NB4 (cell line): ENCODE measurements at regions not wholly inside any gene's neighbourhood (a gene's known extent, or its start where the extent isn't known, plus 50 kb on each side); places are given as distances from the start of the nearest gene placed in this dataset.

Experiments
- DNase-seq: peaks from one replicate; pipeline ENCODE4 v3.0.0; 2010; ENCODE audit warnings: low read depth
- H3K4me3 ChIP-seq: one replicate; pipeline ENCODE4 v1.5.1; 2011; ENCODE audit warnings: mild to moderate bottlenecking, low read depth, low read length, moderate library complexity
- MYC ChIP-seq: IDR thresholded peaks from 2 replicates; pipeline ENCODE4 v1.6.1; 2011; ENCODE audit warnings: low read depth, low read length
- POLR2A ChIP-seq: IDR thresholded peaks from 2 replicates; pipeline ENCODE4 v1.6.1; 2011; ENCODE audit warnings: mild to moderate bottlenecking; ENCODE audit not compliant: insufficient read length; ENCODE audit errors: extremely low read depth
- TF ChIP-seq, protein P1 (sequence below): IDR thresholded peaks from one replicate; pipeline ENCODE4 v1.5.1; 2012; ENCODE audit warnings: low read depth, low read length
- TF ChIP-seq, protein P2 (sequence below): IDR thresholded peaks from 2 replicates; pipeline ENCODE4 v1.6.1; 2011; ENCODE audit warnings: low read depth, low read length

DNA sequence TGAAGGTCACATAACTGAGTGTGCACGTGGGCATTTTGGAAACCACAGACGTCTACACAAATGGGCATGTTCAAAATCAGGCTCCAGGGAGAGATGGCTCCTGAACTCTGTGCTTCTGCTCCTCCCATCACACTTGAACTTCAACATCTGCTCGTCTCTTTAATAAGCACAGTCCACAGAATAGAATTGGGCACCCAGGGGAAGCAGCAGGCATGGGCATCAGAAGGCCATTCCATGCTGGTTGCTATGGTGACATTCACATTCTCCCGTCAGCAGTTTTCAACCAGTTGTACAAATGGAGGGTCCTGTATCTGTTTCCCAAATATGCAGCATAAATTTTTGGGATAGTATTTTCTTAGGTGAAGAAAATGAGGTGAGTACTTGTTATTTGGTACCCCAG, 183.7 kb upstream of the COPS8 start:
- TF ChIP-seq, protein P1, sequence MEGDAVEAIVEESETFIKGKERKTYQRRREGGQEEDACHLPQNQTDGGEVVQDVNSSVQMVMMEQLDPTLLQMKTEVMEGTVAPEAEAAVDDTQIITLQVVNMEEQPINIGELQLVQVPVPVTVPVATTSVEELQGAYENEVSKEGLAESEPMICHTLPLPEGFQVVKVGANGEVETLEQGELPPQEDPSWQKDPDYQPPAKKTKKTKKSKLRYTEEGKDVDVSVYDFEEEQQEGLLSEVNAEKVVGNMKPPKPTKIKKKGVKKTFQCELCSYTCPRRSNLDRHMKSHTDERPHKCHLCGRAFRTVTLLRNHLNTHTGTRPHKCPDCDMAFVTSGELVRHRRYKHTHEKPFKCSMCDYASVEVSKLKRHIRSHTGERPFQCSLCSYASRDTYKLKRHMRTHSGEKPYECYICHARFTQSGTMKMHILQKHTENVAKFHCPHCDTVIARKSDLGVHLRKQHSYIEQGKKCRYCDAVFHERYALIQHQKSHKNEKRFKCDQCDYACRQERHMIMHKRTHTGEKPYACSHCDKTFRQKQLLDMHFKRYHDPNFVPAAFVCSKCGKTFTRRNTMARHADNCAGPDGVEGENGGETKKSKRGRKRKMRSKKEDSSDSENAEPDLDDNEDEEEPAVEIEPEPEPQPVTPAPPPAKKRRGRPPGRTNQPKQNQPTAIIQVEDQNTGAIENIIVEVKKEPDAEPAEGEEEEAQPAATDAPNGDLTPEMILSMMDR: no peak
- TF ChIP-seq, protein P2, sequence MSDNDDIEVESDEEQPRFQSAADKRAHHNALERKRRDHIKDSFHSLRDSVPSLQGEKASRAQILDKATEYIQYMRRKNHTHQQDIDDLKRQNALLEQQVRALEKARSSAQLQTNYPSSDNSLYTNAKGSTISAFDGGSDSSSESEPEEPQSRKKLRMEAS: no peak
- TF ChIP-seq POLR2A: no peak
- TF ChIP-seq MYC: no peak
- DNase-seq: no peak
- no peak overlapping the region for H3K4me3 ChIP-seq

DNA sequence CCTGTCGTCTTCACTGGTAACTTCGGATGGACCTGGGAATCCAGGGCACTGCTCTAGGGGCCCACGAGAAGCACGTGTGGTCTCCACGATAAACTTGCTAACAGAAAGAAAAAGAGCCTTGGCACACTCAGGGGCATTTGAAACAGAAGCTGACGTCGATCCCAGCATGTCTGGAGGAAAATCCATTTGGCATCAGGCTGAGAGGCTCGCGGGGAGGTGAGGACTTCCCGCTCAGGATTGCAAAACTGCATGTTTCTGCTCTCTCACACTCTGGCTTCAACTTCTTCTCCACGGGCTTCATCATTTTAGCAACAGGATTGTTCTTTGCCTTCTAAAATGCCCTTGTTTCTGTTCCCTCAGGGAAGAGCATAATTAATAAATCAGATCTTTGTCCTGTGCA, 181.7 kb upstream of the COPS8 start:
- no peak for DNase-seq
- no peak overlapping the region for H3K4me3 ChIP-seq
- no peak for TF ChIP-seq MYC
- TF ChIP-seq, protein P1: no peak

DNA sequence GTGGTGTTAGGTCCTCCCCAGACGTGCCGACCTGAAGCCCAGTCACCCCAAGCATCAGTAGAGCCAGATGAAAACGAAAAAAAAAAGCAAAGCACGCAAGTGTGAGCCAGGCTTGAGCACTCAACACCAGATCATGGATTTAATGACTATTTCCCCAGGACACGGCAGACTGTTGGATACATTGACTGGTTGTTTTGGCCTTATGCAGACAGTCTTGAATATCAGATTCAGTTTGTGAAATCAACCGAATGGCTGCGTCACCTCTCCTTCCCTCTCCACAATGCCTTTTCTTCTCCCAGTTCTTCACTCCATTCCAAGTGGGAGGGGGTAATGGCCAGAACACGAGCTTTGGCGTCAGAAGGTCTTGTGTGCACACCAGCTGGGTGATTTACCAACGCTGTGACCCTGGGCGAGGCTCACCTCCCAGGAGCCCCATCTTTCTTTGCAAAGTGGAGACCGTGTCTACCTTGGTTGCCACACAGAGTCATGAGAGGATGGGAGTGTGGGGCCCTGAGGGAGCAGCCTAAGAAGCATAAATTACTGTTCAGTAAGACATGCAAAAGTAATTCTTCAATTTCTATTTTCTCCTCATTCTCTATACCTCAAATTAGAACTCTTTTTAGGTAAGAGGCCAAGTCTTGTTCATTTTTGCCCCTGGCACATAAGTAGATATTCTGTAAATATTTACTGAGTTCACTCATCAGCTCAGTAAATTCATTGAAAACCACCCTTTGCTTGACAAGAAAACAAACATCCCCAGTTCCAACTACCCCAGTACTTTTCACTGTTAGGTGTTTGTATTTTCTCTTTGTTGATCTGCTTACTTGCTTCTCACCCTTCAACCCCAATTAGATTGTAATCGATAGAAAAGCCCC, 181.1 kb upstream of the COPS8 start:
- TF ChIP-seq POLR2A (no peak), MYC (no peak)
- TF ChIP-seq, protein P1: no peak
- TF ChIP-seq, protein P2: no peak
- no peak for DNase-seq
- no peak overlapping the region for H3K4me3 ChIP-seq

DNA sequence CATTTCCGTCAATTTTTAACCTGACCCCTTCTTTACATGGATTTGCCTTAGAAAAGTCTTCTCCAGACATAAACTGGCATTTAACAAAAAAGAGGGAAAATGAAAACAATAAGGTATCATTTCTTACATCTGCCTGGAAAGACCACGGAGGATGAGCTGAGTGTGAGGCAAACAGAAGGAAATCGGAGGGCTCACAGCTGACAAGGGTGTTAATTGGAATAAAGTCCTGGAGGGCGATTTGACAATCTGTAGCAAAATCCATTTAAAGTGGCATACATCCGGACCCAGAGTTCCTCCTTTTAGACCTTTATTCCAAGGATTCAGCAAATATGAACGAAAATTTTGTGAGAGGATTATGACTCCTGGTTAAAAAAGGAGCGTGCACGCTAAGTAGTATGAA, 179.7 kb upstream of the COPS8 start:
- no peak for DNase-seq
- H3K4me3 ChIP-seq: no peak overlapping the region
- TF ChIP-seq MYC (no peak), POLR2A (no peak)
- TF ChIP-seq, protein P1: no peak
- TF ChIP-seq, protein P2: no peak

DNA sequence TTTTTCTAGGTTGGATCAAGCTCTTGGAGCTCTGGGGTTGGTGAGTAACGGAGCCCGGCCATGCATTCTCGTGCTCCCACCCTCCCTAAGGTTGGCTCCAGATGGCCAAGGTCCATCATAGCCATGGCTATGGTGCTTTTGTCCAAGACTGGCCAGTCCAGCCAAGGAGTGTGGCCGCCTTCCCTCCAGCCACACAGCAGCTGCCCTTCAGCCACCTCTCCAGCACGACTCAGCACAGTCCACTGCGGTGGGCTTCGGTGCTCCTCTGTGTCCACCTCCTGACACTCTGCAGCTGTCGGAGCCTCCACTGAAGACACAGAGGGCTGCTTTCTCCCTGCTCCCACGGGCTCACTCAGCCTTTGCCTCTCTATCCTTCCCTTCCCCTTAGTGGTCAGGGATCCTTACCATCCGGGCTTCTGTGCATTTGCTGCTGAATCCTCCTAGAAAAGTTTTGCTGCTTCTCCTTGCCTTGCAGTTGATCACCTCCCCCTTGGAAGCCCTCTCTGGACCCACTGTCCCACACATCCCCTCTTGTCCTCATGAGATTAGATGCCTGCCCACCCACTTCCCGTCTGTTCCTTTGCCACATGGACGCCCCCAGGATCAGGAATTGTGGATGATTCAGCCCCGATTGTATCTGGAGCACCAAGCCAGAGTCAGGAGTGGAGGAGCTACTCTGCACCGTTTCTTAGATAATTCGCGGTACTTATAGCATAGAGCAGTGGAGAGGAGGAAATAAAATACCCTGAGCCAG, 177.1 kb upstream of the COPS8 start:
- TF ChIP-seq, protein P2: no peak
- TF ChIP-seq, protein P1: no peak
- TF ChIP-seq MYC (no peak), POLR2A (no peak)
- DNase-seq: no peak
- H3K4me3 ChIP-seq: no peak overlapping the region
